ENCODE measurements at regions not wholly inside any gene's neighbourhood (a gene's known extent, or its start where the extent isn't known, plus 50 kb on each side); places are given as distances from the start of the nearest gene placed in this dataset.

GRCh38 chr18:1392046-1392445 lies 487.4 kb downstream of the ADCYAP1 start:
- no peak for DNase-seq (ENCODE audit: low read depth)
- H3K4me3 ChIP-seq (ENCODE audit: low read depth, low read length): no peak overlapping the region
- TF ChIP-seq CTCF (IDR thresholded peaks at IDR 0.05; ENCODE audit: insufficient read depth, low read depth, low read length): no peak

- DNase-seq (ENCODE audit: low read depth): no peak
Measured at GRCh38 chr18:1392865-1393734, 488.4 kb downstream of the ADCYAP1 start.

GRCh38 chr18:1393929-1394328 lies 489.3 kb downstream of the ADCYAP1 start:
- DNase-seq (ENCODE audit: low read depth): no peak
- H3K4me3 ChIP-seq (ENCODE audit: low read depth, low read length): no peak overlapping the region
- TF ChIP-seq CTCF (IDR thresholded peaks at IDR 0.05; ENCODE audit: insufficient read depth, low read depth, low read length): no peak

More at GRCh38 chr18:1392865-1393734, 488.4 kb downstream of the ADCYAP1 start:
- TF ChIP-seq CTCF (IDR thresholded peaks at IDR 0.05; ENCODE audit: insufficient read depth, low read depth, low read length): no peak
- no peak overlapping the region for H3K4me3 ChIP-seq (ENCODE audit: low read depth, low read length)

- no peak for TF ChIP-seq CTCF (IDR thresholded peaks at IDR 0.05; ENCODE audit: insufficient read depth, low read depth, low read length)
- H3K4me3 ChIP-seq (ENCODE audit: low read depth, low read length): no peak overlapping the region
- DNase-seq (ENCODE audit: low read depth): no peak
Measured at GRCh38 chr18:1394426-1394825, 489.8 kb downstream of the ADCYAP1 start.

GRCh38 chr18:1394966-1395365 lies 490.3 kb downstream of the ADCYAP1 start:
- DNase-seq (ENCODE audit: low read depth): no peak
- TF ChIP-seq CTCF (IDR thresholded peaks at IDR 0.05; ENCODE audit: insufficient read depth, low read depth, low read length): no peak
- no peak overlapping the region for H3K4me3 ChIP-seq (ENCODE audit: low read depth, low read length)

GRCh38 chr18:1408376-1408775 lies 503.7 kb downstream of the ADCYAP1 start:
- TF ChIP-seq CTCF (IDR thresholded peaks at IDR 0.05; ENCODE audit: insufficient read depth, low read depth, low read length): no peak
- peak; percentile 28 for DNase-seq (ENCODE audit: low read depth)

More at GRCh38 chr18:1408376-1408775, 503.7 kb downstream of the ADCYAP1 start:
- no peak overlapping the region for H3K4me3 ChIP-seq (ENCODE audit: low read depth, low read length)

All from fibroblast of villous mesenchyme (primary cell).